ENCODE measurements at regions not wholly inside any gene's neighbourhood (a gene's known extent, or its start where the extent isn't known, plus 50 kb on each side); places are given as distances from the start of the nearest gene placed in this dataset.

DNA sequence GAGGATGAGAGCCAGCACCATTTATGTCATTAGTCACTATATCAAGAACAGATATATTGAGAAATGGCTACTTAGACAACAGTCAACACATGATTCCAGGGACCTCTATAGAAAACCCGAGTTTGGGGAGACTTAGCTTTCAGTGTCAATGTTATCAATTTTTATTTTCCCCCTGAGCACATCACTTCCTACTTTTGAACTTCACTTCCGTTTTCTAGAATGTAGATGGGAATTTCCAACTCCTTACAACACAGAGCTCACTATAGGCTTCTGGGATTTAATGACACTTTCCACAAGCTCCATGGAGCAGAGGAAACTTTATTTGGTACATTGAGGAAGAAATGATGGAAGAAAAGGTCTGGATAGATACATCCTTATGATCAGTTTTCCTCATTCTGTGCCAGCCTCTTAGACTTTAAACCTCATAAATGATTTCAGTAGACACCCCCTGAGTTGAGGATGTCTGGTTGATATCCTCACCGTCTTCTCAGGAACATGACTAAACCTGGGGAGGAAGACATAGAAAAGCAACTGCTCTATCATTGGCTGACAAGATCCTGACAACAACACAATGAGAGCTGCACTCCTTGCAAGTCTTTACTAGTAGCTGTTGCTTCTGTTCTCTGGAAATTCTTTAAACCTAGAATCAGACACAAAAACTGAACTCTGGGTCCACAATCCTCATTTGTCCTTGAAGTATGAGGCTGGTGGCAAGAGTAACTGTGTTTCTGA is 449.4 kb upstream of the OR4E1 start:
- TF ChIP-seq, protein P1, sequence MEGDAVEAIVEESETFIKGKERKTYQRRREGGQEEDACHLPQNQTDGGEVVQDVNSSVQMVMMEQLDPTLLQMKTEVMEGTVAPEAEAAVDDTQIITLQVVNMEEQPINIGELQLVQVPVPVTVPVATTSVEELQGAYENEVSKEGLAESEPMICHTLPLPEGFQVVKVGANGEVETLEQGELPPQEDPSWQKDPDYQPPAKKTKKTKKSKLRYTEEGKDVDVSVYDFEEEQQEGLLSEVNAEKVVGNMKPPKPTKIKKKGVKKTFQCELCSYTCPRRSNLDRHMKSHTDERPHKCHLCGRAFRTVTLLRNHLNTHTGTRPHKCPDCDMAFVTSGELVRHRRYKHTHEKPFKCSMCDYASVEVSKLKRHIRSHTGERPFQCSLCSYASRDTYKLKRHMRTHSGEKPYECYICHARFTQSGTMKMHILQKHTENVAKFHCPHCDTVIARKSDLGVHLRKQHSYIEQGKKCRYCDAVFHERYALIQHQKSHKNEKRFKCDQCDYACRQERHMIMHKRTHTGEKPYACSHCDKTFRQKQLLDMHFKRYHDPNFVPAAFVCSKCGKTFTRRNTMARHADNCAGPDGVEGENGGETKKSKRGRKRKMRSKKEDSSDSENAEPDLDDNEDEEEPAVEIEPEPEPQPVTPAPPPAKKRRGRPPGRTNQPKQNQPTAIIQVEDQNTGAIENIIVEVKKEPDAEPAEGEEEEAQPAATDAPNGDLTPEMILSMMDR (IDR thresholded peaks at IDR 0.05), result no peak
- no peak for TF ChIP-seq EZH2 (IDR thresholded peaks at IDR 0.05; ENCODE audit: borderline replicate concordance, insufficient read depth, low read depth, low read length, poor library complexity, severe bottlenecking)
